Upper lobe of right lung (tissue), 1 donor: ENCODE measurements at regions not wholly inside any gene's neighbourhood (a gene's known extent, or its start where the extent isn't known, plus 50 kb on each side); places are given as distances from the start of the nearest gene placed in this dataset.

Source experiments
- ATAC-seq: fragments of 200-7000 bp; cut with Tn5 transposase; one replicate; pipeline ENCODE4 v1.9.1; 2020; ENCODE audit warnings: mild to moderate bottlenecking, moderate library complexity
- DNase-seq: peaks from one replicate; pipeline ENCODE4 v3.0.0-alpha.2; 2020
- H3K27ac ChIP-seq: fragments of 200-600 bp; one replicate; pipeline ENCODE4 v1.8.0; 2022
- H3K27me3 ChIP-seq: fragments of 200-600 bp; one replicate; pipeline ENCODE4 v1.8.0; 2022; ENCODE audit warnings: mild to moderate bottlenecking
- H3K36me3 ChIP-seq: fragments of 200-600 bp; one replicate; pipeline ENCODE4 v1.8.0; 2022
- H3K4me1 ChIP-seq: fragments of 200-600 bp; one replicate; pipeline ENCODE4 v1.8.0; 2022
- H3K4me3 ChIP-seq: fragments of 200-600 bp; one replicate; pipeline ENCODE4 v1.8.0; 2022; ENCODE audit warnings: mild to moderate bottlenecking
- H3K9me3 ChIP-seq: fragments of 200-600 bp; one replicate; pipeline ENCODE4 v1.8.0; 2022
- CTCF ChIP-seq: fragments of 200-600 bp; IDR thresholded peaks from one replicate; pipeline ENCODE4 v1.8.0; 2022; ENCODE audit warnings: antibody characterized with exemption
- intact Hi-C: fragments of 100-400 bp; cut with DNase I; formaldehyde crosslinking; loops from one replicate; pipeline ENCODE4 v1.11.0; 2022
- donor health status: DM: no; HTN: yes; CAD: no; lungs with severe emphysema.

DNA sequence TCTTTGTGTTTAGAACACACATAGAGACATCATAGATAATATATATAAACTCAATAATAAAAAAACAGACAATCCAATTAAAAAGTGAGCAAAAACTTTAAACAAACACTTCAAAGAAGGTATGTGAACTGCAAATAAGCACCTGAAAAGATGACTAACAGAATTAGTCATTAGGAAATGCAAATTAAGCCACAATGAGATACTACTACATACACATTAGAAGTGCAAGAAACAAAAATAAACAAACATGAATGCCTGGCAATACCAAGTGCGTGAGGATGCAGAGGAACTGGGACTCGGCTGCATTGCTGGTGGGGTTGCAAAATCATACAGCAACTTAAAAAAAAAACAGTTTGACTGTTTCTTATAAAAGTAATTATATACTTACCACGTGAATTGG is 799.0 kb downstream of the KCNJ2 start:
- H3K4me3 ChIP-seq, result no peak overlapping the region
- H3K4me1 ChIP-seq, result no peaks in the 10 kb centered on the region
- no peak for ATAC-seq
- intact Hi-C loops, result no loop called here
- no peaks in the 10 kb centered on the region for H3K27me3 ChIP-seq
- no peak overlapping the region for H3K27ac ChIP-seq
- H3K9me3 ChIP-seq, result no peaks in the 10 kb centered on the region
- DNase-seq, result no peak
- H3K36me3 ChIP-seq, result no peaks in the 10 kb centered on the region
- no peak for TF ChIP-seq CTCF

DNA sequence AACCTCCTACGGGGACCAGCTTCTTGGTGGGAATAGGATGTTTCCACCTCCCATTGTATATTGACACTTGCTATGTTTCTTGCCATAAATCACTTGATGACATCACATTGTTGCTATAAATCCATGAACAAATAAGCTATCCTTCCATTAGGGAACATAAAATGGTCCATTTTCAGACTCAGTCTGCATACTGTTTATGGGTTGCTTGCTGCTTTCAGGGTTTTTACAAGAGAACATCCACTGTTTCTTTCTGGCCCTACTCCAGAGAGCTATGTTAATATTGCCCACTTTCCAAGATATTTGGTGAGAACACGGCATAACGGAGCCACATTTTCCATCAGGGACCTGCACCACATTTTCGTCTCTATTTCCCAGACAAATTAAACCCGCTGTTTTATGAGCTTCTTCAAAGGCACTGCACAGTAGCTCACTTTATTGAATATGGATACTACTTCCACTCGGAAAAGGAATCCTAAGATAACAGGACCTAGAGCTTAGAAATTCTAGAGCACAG is 800.2 kb downstream of the KCNJ2 start:
- no peak for TF ChIP-seq CTCF
- no peak overlapping the region for H3K27ac ChIP-seq
- intact Hi-C loops, result no loop called here
- no peaks in the 10 kb centered on the region for H3K27me3 ChIP-seq
- H3K36me3 ChIP-seq, result no peaks in the 10 kb centered on the region
- no peaks in the 10 kb centered on the region for H3K9me3 ChIP-seq
- DNase-seq, result no peak
- H3K4me1 ChIP-seq, result no peaks in the 10 kb centered on the region
- ATAC-seq, result no peak
- H3K4me3 ChIP-seq, result no peak overlapping the region

DNA sequence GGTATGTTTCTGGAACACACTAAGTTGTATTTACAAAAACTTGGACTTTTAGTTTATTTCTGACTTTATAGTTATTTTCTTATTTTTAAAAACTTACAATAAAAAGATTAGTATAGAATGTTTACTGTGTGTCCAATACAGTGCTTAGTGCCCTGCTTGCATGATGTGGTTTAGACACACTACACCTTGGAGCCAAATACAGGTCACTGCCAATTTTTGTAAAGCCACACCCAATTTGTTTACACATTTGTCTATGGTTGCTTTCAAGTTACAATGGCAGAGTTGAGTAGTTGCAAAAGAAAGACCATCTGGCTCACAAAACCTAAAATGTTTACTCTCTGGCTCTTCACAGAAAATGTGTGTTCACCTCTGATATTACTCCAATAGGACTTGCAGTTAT is 807.1 kb downstream of the KCNJ2 start:
- no peaks in the 10 kb centered on the region for H3K36me3 ChIP-seq
- intact Hi-C loops, result no loop called here

GRCh38 chr17:70984873-70985272 is 815.5 kb downstream of the KCNJ2 start:
- no peaks in the 10 kb centered on the region for H3K36me3 ChIP-seq
- no peaks in the 10 kb centered on the region for H3K27me3 ChIP-seq
- no peak overlapping the region for H3K27ac ChIP-seq
- no peaks in the 10 kb centered on the region for H3K4me1 ChIP-seq
- intact Hi-C loops, result no loop called here
- no peak for TF ChIP-seq CTCF
- H3K4me3 ChIP-seq, result no peak overlapping the region
- no peak for ATAC-seq
- DNase-seq, result no peak
- H3K9me3 ChIP-seq, result no peaks in the 10 kb centered on the region

More for the DNA sequence above, 807.1 kb downstream of the KCNJ2 start:
- no peak for TF ChIP-seq CTCF
- Histone ChIP-seq H3K4me3 (no peak overlapping the region), H3K9me3 (no peaks in the 10 kb centered on the region), H3K27me3 (no peaks in the 10 kb centered on the region), H3K27ac (no peak overlapping the region), H3K4me1 (no peaks in the 10 kb centered on the region)
- no peak for ATAC-seq
- DNase-seq, result no peak

DNA sequence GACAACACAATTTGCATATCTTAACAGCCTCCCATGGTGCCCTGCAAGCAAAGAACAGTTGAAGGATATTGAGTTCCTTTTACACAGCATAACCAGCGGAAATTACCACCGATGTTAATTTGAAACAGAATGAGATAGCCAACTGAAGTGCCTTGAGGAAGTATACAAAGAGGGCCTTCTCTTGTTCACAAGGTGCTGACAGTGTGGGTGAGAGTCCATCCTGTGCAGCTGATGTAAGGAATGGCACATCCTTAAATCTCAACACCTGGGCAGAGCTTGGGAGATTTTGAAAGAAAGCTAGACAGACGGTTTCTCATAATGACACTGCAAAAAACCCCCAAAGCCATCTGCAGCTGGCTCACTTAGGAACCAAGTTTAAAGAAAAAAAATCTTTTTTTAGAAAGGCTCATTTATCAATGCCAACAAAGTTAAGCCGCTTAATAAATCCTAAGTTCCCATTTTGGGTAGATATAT is 818.6 kb downstream of the KCNJ2 start:
- Histone ChIP-seq H3K4me1 (no peaks in the 10 kb centered on the region), H3K27ac (no peak overlapping the region), H3K27me3 (no peaks in the 10 kb centered on the region), H3K4me3 (no peak overlapping the region), H3K9me3 (no peaks in the 10 kb centered on the region), H3K36me3 (no peaks in the 10 kb centered on the region)
- DNase-seq, result no peak
- ATAC-seq, result no peak
- intact Hi-C loops, result no loop called here
- TF ChIP-seq CTCF, result no peak

DNA sequence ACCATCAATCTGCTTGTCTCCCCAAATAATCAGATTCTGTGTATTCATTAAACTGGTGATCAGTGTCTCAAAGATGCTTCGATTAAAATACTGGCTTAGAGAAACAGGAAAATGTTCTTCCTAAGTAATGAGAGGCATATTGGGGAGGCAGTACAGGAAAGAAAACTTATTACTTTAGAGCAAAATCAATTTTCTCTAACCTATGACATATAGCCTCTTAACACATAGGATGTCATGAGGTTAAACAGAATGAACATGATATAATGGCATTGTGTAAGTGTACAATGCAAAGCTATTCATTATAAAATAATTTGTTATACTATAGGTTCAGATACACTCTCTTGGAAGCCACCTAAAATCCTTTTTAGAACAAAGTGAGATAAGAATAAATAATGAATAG is 819.3 kb downstream of the KCNJ2 start:
- no peak overlapping the region for H3K4me3 ChIP-seq
- no peak for TF ChIP-seq CTCF
- H3K9me3 ChIP-seq, result no peaks in the 10 kb centered on the region
- H3K36me3 ChIP-seq, result no peaks in the 10 kb centered on the region
- intact Hi-C loops, result no loop called here
- no peak overlapping the region for H3K27ac ChIP-seq
- no peaks in the 10 kb centered on the region for H3K4me1 ChIP-seq
- H3K27me3 ChIP-seq, result no peaks in the 10 kb centered on the region
- ATAC-seq (no peak), DNase-seq (no peak)
